PC-3 (cell line): ENCODE measurements at regions not wholly inside any gene's neighbourhood (a gene's known extent, or its start where the extent isn't known, plus 50 kb on each side); places are given as distances from the start of the nearest gene placed in this dataset.

Source experiments
- ATAC-seq: fragments of 200-7000 bp; cut with Tn5 transposase; 2 replicates; pipeline ENCODE4 v1.9.1; 2020; ENCODE audit warnings: mild to moderate bottlenecking, moderate library complexity
- BruUV-seq: library from RNA; stranded (reverse); fragments of 400-500 nt; replicated peaks from 2 replicates; lab custom pipeline; 2021; lab: Mats Ljungman, UMichigan
- CTCF ChIA-PET: fragments of 300-600 bp; sonication (Branson Sonifier 250); formaldehyde crosslinking; loops from one replicate; lab custom pipeline; 2022; ENCODE audit warnings: antibody characterized with exemption; lab: Charles Lee
- POLR2A ChIA-PET: fragments of 300-600 bp; sonication (Branson Sonifier 250); formaldehyde crosslinking; loops from one replicate; lab custom pipeline; 2022; ENCODE audit warnings: antibody characterized with exemption; ENCODE audit not compliant: unreplicated experiment; lab: Charles Lee
- DNase-seq: peaks from one replicate; pipeline ENCODE4 v3.0.0-alpha.2; 2015
- H2AFZ ChIP-seq: fragments of 300-600 bp; sonication (generic); 2 replicates; pipeline ENCODE4 v1.6.0; 2016; ENCODE audit warnings: antibody characterized with exemption, low read length
- H3F3A ChIP-seq: fragments of 300-600 bp; sonication (generic); one replicate; pipeline ENCODE4 v1.6.0; 2017; ENCODE audit warnings: antibody characterized with exemption, low read length, control low read depth, mild to moderate bottlenecking; ENCODE audit not compliant: unreplicated experiment
- H3K27ac ChIP-seq: fragments of 300-600 bp; sonication (generic); 2 replicates; pipeline ENCODE4 v1.5.1; 2016; ENCODE audit warnings: mild to moderate bottlenecking, low read length
- H3K27me3 ChIP-seq: fragments of 300-600 bp; sonication (generic); 2 replicates; pipeline ENCODE4 v1.6.1; 2016; ENCODE audit warnings: low read length, mixed read lengths
- H3K36me3 ChIP-seq: fragments of 300-600 bp; sonication (generic); 2 replicates; pipeline ENCODE4 v1.6.1; 2016; ENCODE audit warnings: low read depth, mixed run types, low read length, mixed read lengths
- H3K4me1 ChIP-seq: fragments of 300-600 bp; sonication (generic); 2 replicates; pipeline ENCODE4 v1.5.1; 2016; ENCODE audit warnings: low read length; ENCODE audit not compliant: insufficient read depth
- H3K4me2 ChIP-seq: fragments of 300-600 bp; sonication (generic); 2 replicates; pipeline ENCODE4 v1.6.0; 2016; ENCODE audit warnings: low read length
- H3K4me3 ChIP-seq: fragments of 300-600 bp; sonication (generic); 2 replicates; pipeline ENCODE4 v1.5.1; 2016; ENCODE audit warnings: mild to moderate bottlenecking, low read length, mixed read lengths
- H3K79me2 ChIP-seq: fragments of 300-600 bp; sonication (generic); 2 replicates; pipeline ENCODE4 v1.6.1; 2017; ENCODE audit warnings: low read length, mixed read lengths
- H3K9ac ChIP-seq: fragments of 300-600 bp; sonication (generic); 2 replicates; pipeline ENCODE4 v1.6.0; 2016; ENCODE audit warnings: mild to moderate bottlenecking, low read length
- H3K9me2 ChIP-seq: fragments of 300-600 bp; sonication (generic); replicated peaks from 2 replicates; pipeline ENCODE4 v1.6.1; 2016; ENCODE audit warnings: mixed run types, low read length, mixed read lengths
- H3K9me3 ChIP-seq: fragments of 300-600 bp; sonication (generic); 2 replicates; pipeline ENCODE4 v1.6.1; 2016; ENCODE audit warnings: low read length, mixed read lengths
- H4K20me1 ChIP-seq: fragments of 300-600 bp; sonication (generic); 2 replicates; pipeline ENCODE4 v1.6.1; 2016; ENCODE audit warnings: low read length, mixed read lengths
- EZH2 ChIP-seq: fragments of 300-600 bp; sonication (generic); IDR thresholded peaks from one replicate; pipeline ENCODE4 v1.6.1; 2017; ENCODE audit warnings: antibody characterized with exemption, mild to moderate bottlenecking, low read length; ENCODE audit not compliant: unreplicated experiment
- EZH2phosphoT487 ChIP-seq: fragments of 300-600 bp; sonication (generic); IDR thresholded peaks from 2 replicates; pipeline ENCODE4 v1.6.1; 2018; ENCODE audit warnings: mild to moderate bottlenecking, antibody characterized with exemption, low read length, borderline replicate concordance
- intact Hi-C: fragments of 100-400 bp; cut with micrococcal nuclease; formaldehyde crosslinking; loops from 2 replicates; pipeline ENCODE4 v1.9.0; 2023
- TF ChIP-seq, protein P1 (sequence below): fragments of 300-600 bp; sonication (generic); conservative IDR thresholded peaks from 2 replicates; pipeline ENCODE4 v1.5.1; 2017; ENCODE audit warnings: antibody characterized with exemption, low read depth, mild to moderate bottlenecking, low read length

DNA sequence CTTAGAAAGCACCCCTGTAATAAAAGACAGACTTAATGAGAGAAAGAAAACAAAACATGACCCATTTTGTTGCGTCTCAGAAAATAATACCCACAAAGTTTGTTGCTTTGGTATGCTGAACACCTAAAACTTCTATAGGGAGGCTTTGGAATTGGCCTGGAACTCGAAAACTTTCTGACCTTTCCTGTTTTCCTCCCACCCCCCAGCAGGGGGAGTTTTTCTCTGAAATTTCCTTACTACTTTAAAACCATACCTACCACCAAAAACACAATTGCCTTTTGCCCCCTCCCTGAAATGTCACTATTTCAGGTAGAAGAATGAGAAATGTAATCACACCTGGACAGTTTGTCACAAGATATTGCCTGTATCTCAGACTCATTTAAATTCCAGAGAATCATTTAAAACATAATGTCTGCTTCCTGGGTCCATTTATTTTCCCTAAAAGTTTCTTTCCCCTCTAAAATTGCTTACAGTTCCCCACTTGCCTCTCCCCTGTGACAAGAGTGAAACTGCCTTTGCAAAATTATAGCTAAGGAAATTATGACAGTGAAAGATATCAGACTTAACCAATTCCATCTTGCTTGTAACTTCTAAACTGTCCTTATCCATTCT, 2700.2 kb downstream of the PCDH9 start:
- CTCF ChIA-PET = no interaction called here
- BruUV-seq = no TSS peak

DNA sequence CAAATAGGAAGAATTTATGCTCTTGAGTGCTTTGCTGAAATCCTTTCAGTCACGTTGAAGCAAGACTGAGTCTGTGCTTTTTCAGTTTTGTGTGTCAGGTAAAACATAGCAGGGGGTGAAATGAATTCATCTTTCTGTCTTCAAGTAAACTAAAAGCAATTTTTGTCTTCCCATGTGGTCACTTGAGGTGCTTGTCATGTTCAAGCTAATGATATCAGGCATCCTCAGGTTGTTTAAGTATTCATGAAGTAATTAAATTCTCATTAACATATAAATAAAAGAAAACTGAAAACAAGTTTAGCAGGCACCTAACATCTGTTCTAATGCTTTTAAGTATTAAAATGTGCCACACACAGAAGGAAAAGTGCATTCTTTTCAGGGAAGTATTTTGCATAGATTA, 2701.3 kb downstream of the PCDH9 start:
- Histone ChIP-seq H3K9me2 (no peaks in the 10 kb centered on the region), H2AFZ (no peak overlapping the region)
- no peak for ATAC-seq

More for the DNA sequence above, 2700.2 kb downstream of the PCDH9 start:
- TF ChIP-seq EZH2phosphoT487 = no peak
- TF ChIP-seq, protein P1, sequence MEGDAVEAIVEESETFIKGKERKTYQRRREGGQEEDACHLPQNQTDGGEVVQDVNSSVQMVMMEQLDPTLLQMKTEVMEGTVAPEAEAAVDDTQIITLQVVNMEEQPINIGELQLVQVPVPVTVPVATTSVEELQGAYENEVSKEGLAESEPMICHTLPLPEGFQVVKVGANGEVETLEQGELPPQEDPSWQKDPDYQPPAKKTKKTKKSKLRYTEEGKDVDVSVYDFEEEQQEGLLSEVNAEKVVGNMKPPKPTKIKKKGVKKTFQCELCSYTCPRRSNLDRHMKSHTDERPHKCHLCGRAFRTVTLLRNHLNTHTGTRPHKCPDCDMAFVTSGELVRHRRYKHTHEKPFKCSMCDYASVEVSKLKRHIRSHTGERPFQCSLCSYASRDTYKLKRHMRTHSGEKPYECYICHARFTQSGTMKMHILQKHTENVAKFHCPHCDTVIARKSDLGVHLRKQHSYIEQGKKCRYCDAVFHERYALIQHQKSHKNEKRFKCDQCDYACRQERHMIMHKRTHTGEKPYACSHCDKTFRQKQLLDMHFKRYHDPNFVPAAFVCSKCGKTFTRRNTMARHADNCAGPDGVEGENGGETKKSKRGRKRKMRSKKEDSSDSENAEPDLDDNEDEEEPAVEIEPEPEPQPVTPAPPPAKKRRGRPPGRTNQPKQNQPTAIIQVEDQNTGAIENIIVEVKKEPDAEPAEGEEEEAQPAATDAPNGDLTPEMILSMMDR = peak; percentile 69
- TF ChIP-seq EZH2 = no peak
- Histone ChIP-seq H3K4me2 (no peak overlapping the region), H3K27ac (no peak overlapping the region), H3K79me2 (no peaks in the 10 kb centered on the region), H3K9me3 (no peaks in the 10 kb centered on the region), H3K27me3 (no peaks in the 10 kb centered on the region), H2AFZ (no peak overlapping the region), H3K4me1 (no peaks in the 10 kb centered on the region), H3K36me3 (no peaks in the 10 kb centered on the region), H3K9me2 (no peaks in the 10 kb centered on the region), H3F3A (no peaks in the 10 kb centered on the region), H3K9ac (no peak overlapping the region), H3K4me3 (no peak overlapping the region), H4K20me1 (no peaks in the 10 kb centered on the region)
- intact Hi-C loops = no loop called here
- DNase-seq = peak; percentile 30
- no peak for ATAC-seq
- POLR2A ChIA-PET = no interaction called here

DNA sequence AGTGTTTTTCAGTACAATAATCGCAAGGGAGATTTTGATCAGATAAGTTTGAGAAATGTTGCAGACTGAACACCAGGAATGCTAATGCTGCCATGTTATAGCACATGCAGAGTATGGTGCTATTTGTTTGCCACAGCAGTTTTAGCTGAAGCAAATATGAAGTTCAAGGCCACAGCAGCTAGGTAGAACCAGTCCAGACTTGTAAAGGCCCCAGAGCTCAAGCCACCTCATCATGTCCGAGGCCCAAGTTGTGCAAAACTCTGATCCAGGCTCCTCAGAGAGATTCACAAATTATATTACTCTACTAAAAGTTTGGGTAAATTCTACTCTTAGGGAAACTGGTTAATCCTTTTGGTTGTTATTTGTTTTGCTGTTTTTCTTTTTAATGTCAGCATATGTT, 2702.6 kb downstream of the PCDH9 start:
- BruUV-seq = no TSS peak
- no peak overlapping the region for H3K4me3 ChIP-seq
- ChIA-PET POLR2A (no interaction called here), CTCF (no interaction called here)
- TF ChIP-seq, protein P1 = no peak
- TF ChIP-seq EZH2 = no peak
- no peak for TF ChIP-seq EZH2phosphoT487
- no peaks in the 10 kb centered on the region for H3K79me2 ChIP-seq
- no peaks in the 10 kb centered on the region for H3F3A ChIP-seq
- no peak overlapping the region for H3K9ac ChIP-seq
- no peaks in the 10 kb centered on the region for H3K9me3 ChIP-seq
- no peak for DNase-seq
- no peak for ATAC-seq
- H2AFZ ChIP-seq = no peak overlapping the region
- no peaks in the 10 kb centered on the region for H3K36me3 ChIP-seq
- H4K20me1 ChIP-seq = no peaks in the 10 kb centered on the region
- H3K4me2 ChIP-seq = no peak overlapping the region
- intact Hi-C loops = no loop called here
- H3K27me3 ChIP-seq = no peaks in the 10 kb centered on the region
- H3K27ac ChIP-seq = no peak overlapping the region
- no peaks in the 10 kb centered on the region for H3K9me2 ChIP-seq
- no peaks in the 10 kb centered on the region for H3K4me1 ChIP-seq

More for the DNA sequence above, 2701.3 kb downstream of the PCDH9 start:
- no peak for TF ChIP-seq EZH2phosphoT487
- TF ChIP-seq, protein P1 = no peak
- TF ChIP-seq EZH2 = no peak
- Histone ChIP-seq H3K4me2 (no peak overlapping the region), H3K27ac (no peak overlapping the region), H3K9ac (no peak overlapping the region), H3K4me1 (no peaks in the 10 kb centered on the region), H3K27me3 (no peaks in the 10 kb centered on the region), H3K4me3 (no peak overlapping the region), H3K36me3 (no peaks in the 10 kb centered on the region), H3F3A (no peaks in the 10 kb centered on the region), H4K20me1 (no peaks in the 10 kb centered on the region), H3K79me2 (no peaks in the 10 kb centered on the region), H3K9me3 (no peaks in the 10 kb centered on the region)
- BruUV-seq = no TSS peak
- ChIA-PET POLR2A (no interaction called here), CTCF (no interaction called here)
- intact Hi-C loops = no loop called here
- no peak for DNase-seq
